Choroid plexus epithelial cell (primary cell): ENCODE measurements at regions not wholly inside any gene's neighbourhood (a gene's known extent, or its start where the extent isn't known, plus 50 kb on each side); places are given as distances from the start of the nearest gene placed in this dataset.

ENCODE experiments used
- DNase-seq: peaks from one replicate; pipeline ENCODE4 v3.0.0-alpha.2; 2010; ENCODE audit warnings: low read depth
- H3K4me3 ChIP-seq: 2 replicates; pipeline ENCODE4 v1.5.1; 2011; ENCODE audit warnings: low read depth, mild to moderate bottlenecking, control low read depth, low read length, moderate library complexity
- TF ChIP-seq, protein P1 (sequence below): conservative IDR thresholded peaks from 2 replicates; pipeline ENCODE4 v1.5.1; 2011; ENCODE audit warnings: low read depth, mild to moderate bottlenecking, control low read depth, inconsistent platforms, low read length, moderate library complexity

GRCh38 chr9:86667307-86667706 lies 280.0 kb downstream of the GAS1 start:
- H3K4me3 ChIP-seq, result no peak overlapping the region
- peak; percentile 64 for DNase-seq
- TF ChIP-seq, protein P1, sequence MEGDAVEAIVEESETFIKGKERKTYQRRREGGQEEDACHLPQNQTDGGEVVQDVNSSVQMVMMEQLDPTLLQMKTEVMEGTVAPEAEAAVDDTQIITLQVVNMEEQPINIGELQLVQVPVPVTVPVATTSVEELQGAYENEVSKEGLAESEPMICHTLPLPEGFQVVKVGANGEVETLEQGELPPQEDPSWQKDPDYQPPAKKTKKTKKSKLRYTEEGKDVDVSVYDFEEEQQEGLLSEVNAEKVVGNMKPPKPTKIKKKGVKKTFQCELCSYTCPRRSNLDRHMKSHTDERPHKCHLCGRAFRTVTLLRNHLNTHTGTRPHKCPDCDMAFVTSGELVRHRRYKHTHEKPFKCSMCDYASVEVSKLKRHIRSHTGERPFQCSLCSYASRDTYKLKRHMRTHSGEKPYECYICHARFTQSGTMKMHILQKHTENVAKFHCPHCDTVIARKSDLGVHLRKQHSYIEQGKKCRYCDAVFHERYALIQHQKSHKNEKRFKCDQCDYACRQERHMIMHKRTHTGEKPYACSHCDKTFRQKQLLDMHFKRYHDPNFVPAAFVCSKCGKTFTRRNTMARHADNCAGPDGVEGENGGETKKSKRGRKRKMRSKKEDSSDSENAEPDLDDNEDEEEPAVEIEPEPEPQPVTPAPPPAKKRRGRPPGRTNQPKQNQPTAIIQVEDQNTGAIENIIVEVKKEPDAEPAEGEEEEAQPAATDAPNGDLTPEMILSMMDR, result no peak

DNA sequence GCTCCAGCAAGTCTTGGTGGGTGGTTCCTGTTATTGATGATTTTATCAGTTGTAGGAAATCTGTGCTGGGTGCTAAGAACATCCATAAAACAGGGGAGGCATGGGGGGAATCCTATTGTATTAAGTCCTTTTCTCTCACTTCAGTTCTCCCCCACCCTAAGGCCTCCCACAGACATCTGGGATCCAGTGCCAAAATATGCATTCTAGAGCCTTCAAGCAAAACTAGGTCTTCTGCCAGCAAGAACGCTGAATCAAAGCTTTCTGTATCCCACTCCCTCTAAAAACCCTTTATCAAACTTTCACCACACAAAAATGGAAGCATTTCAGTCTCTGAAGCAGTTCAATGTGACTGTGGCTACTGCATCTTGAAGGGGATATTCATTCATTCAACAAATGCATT lies 281.9 kb downstream of the GAS1 start:
- no peak overlapping the region for H3K4me3 ChIP-seq
- peak; percentile 25 for DNase-seq
- TF ChIP-seq, protein P1, result no peak

DNA sequence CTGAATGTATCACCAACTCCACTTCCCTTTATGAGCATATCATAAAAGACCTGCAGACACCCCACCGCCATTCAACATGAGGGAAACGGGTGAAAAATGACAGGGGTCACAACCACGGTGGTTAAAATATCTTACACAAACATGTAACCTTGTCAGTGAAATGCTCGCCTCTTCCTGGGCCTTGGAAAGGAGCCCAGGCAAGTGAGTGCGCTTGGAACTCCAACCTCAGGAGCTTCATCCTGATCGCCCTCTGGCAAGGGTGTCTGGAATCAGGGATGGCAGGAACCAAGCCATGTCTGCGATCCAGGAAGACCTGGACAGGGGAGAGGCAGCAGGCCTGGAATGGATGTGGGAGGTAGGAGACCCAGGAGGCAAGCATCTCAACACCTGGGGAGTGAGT lies 282.7 kb downstream of the GAS1 start:
- H3K4me3 ChIP-seq, result no peak overlapping the region
- TF ChIP-seq, protein P1, result no peak
- peak; percentile 55 for DNase-seq

GRCh38 chr9:86663905-86664304 lies 283.4 kb downstream of the GAS1 start:
- TF ChIP-seq, protein P1, result no peak
- H3K4me3 ChIP-seq, result no peak overlapping the region
- no peak for DNase-seq

DNA sequence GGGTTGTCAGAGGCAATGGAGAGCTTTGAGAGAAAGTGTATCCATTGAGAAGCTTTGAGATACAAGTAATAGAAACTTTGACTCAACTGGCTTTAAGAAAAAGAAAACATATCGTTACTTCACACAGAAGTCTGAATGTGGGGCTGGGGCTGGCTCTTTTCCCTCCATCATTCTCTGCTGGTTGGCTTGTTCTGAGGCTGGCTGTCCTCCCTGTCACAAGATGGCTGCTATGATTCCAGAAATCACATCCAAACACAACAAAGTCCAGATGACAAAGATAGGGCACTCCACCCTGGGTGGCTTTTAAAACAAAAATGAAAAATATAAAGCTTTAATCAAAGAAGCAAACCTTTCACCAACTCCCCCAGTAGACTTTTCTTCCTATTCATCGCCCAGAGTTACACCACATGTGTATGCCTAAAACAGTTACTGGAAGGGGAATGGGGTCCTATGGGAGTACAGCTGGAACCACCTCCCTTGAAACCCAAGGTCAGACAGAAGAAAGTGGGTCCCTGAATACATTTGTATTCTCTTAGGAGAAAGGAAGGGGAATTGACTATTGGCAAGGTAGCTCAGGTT lies 284.3 kb downstream of the GAS1 start:
- no peak for DNase-seq
- TF ChIP-seq, protein P1, result no peak
- no peak overlapping the region for H3K4me3 ChIP-seq

DNA sequence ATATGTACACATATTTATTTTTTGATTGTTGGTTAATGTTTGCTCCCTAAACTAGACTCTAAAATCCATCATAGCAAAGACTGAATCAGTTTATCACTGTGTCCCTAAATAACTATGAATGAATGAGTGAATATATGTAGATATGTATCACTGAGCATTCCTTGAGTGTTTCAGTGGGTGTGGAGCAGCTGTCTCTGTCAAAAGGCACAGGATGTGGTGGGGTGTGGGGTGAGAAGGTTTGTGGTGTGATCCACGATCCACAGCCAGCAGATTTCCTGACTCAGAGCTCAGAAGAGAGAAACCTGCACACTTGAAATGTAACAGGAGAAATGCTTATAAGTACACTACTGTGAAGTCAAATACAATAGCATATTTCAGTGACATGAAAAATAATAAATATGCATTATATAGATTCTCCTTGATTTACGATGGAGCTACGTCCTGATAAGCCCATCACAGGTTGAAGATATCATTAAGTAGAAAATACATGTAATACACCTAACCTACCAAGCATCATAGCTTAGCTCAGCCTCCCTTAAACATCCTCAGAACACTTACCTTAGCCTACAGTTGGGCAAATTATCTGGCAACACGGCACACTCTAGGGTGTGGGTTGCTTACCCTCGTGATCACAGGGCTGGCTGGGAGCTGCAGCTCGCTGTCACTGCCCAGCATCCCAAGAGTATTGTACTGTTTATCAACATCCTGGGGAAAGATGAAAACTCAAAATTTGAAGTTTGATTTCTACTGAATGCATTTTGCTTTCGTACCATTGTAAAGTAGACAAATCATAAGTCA lies 287.0 kb downstream of the GAS1 start:
- no peak overlapping the region for H3K4me3 ChIP-seq
- peak; percentile 95 for DNase-seq
- TF ChIP-seq, protein P1, result no peak
